HEK293 (cell line): ENCODE measurements at regions not wholly inside any gene's neighbourhood (a gene's known extent, or its start where the extent isn't known, plus 50 kb on each side); places are given as distances from the start of the nearest gene placed in this dataset.
A peak's percentile ranks its signal among the peaks of the same experiment; 100 is the strongest.

Experiments
- CTCF ChIA-PET: fragments of 350-600 bp; formaldehyde crosslinking; extraction: SDS; loops from one replicate; lab custom pipeline; 2021; ENCODE audit warnings: antibody characterized with exemption; lab: Yijun Ruan, JAX
- POLR2A ChIA-PET: fragments of 300-600 bp; formaldehyde crosslinking; extraction: SDS; loops from one replicate; lab custom pipeline; 2020; ENCODE audit warnings: antibody characterized with exemption, inconsistent platforms; lab: Yijun Ruan, JAX
- H3K27ac ChIP-seq: fragments of 200-500 bp; sonication (Bioruptor generic); 2 replicates; pipeline ENCODE4 v1.5.1; 2014; ENCODE audit warnings: low read depth, low read length, control low read depth, inconsistent platforms; ENCODE audit errors: extremely low read depth
- H3K36me3 ChIP-seq, 2 experiments: fragments of 200-500 bp in 1 of 2; sonication (Bioruptor generic) in 1 of 2; 1 replicate in 1 of 2; 2 replicates in 1 of 2; pipeline ENCODE4 v1.5.1; 2014 to 2017; ENCODE audit warnings: inconsistent platforms in 2 of 2, low read length in 2 of 2; ENCODE audit not compliant: control insufficient read depth in 2 of 2, insufficient read depth in 1 of 2
- H3K4me1 ChIP-seq: fragments of 200-500 bp; sonication (Bioruptor generic); 2 replicates; pipeline ENCODE4 v1.5.1; 2014; ENCODE audit warnings: mild to moderate bottlenecking, low read length, inconsistent platforms; ENCODE audit not compliant: control insufficient read depth, insufficient read depth
- H3K4me3 ChIP-seq: 2 replicates; pipeline ENCODE4 v1.5.1; 2011; ENCODE audit warnings: low read depth, mild to moderate bottlenecking, control low read depth, low read length, moderate library complexity
- H3K9me3 ChIP-seq: fragments of 200-500 bp; sonication (Bioruptor generic); 2 replicates; pipeline ENCODE4 v1.5.1; 2014; ENCODE audit warnings: low read depth, low read length, inconsistent platforms; ENCODE audit not compliant: control insufficient read depth, insufficient read depth
- BCL11B ChIP-seq: fragments of 450-650 bp; formaldehyde crosslinking; IDR thresholded peaks from 2 replicates; pipeline ENCODE4 v1.5.1; 2016; ENCODE audit warnings: low read depth, missing biosample characterization, missing genetic modification characterization
- REPIN1 ChIP-seq: fragments of 450-650 bp; formaldehyde crosslinking; IDR thresholded peaks from 2 replicates; pipeline ENCODE4 v1.5.1; 2017; ENCODE audit warnings: missing biosample characterization, missing genetic modification characterization, low read depth
- SP3 ChIP-seq: fragments of 450-650 bp; formaldehyde crosslinking; IDR thresholded peaks from 2 replicates; pipeline ENCODE4 v1.5.1; 2016; ENCODE audit warnings: missing biosample characterization, missing genetic modification characterization
- ZBTB21 ChIP-seq: fragments of 450-650 bp; formaldehyde crosslinking; IDR thresholded peaks from 2 replicates; pipeline ENCODE4 v1.5.1; 2017; ENCODE audit warnings: missing biosample characterization, missing genetic modification characterization
- ZFP69B ChIP-seq: fragments of 450-650 bp; formaldehyde crosslinking; IDR thresholded peaks from 2 replicates; pipeline ENCODE4 v1.5.1; 2016; ENCODE audit warnings: missing biosample characterization, missing genetic modification characterization
- ZNF138 ChIP-seq: fragments of 450-650 bp; formaldehyde crosslinking; IDR thresholded peaks from 2 replicates; pipeline ENCODE4 v1.5.1; 2016; ENCODE audit warnings: missing biosample characterization, missing genetic modification characterization, borderline replicate concordance
- ZNF140 ChIP-seq: fragments of 450-650 bp; formaldehyde crosslinking; IDR thresholded peaks from 2 replicates; pipeline ENCODE4 v1.5.1; 2016; ENCODE audit warnings: missing biosample characterization, missing genetic modification characterization
- ZNF155 ChIP-seq: fragments of 450-650 bp; formaldehyde crosslinking; IDR thresholded peaks from 2 replicates; pipeline ENCODE4 v1.5.1; 2016; ENCODE audit warnings: missing biosample characterization, missing genetic modification characterization
- ZNF169 ChIP-seq: fragments of 450-650 bp; formaldehyde crosslinking; IDR thresholded peaks from 2 replicates; pipeline ENCODE4 v1.5.1; 2016; ENCODE audit warnings: missing biosample characterization, missing genetic modification characterization
- ZNF2 ChIP-seq: fragments of 450-650 bp; formaldehyde crosslinking; IDR thresholded peaks from 2 replicates; pipeline ENCODE4 v1.5.1; 2016; ENCODE audit warnings: missing biosample characterization, missing genetic modification characterization
- ZNF274 ChIP-seq, 2 experiments: fragments of 200-500 bp in 1 of 2; fragments of 450-650 bp in 1 of 2; sonication (Bioruptor generic) in 1 of 2; formaldehyde crosslinking in 1 of 2; IDR thresholded peaks; 2 replicates each; pipeline versions ENCODE4 v1.5.1 to v1.6.1; 2014 to 2016; ENCODE audit warnings: borderline replicate concordance in 1 of 2, inconsistent platforms in 1 of 2, low read length in 1 of 2, missing biosample characterization in 1 of 2, missing genetic modification characterization in 1 of 2
- ZNF302 ChIP-seq: fragments of 450-650 bp; formaldehyde crosslinking; IDR thresholded peaks from 2 replicates; pipeline ENCODE4 v1.5.1; 2016; ENCODE audit warnings: missing biosample characterization, missing genetic modification characterization, low read depth
- ZNF473 ChIP-seq: fragments of 450-650 bp; formaldehyde crosslinking; IDR thresholded peaks from 2 replicates; pipeline ENCODE4 v1.5.1; 2017; ENCODE audit warnings: missing biosample characterization, missing genetic modification characterization
- ZNF596 ChIP-seq: fragments of 450-650 bp; IDR thresholded peaks from 2 replicates; pipeline ENCODE4 v1.5.0; 2018; ENCODE audit warnings: missing biosample characterization, mild to moderate bottlenecking, missing genetic modification characterization, moderate library complexity
- ZNF621 ChIP-seq: fragments of 450-650 bp; formaldehyde crosslinking; IDR thresholded peaks from 2 replicates; pipeline ENCODE4 v1.5.1; 2017; ENCODE audit warnings: missing biosample characterization, missing genetic modification characterization
- ZNF791 ChIP-seq: fragments of 450-650 bp; formaldehyde crosslinking; IDR thresholded peaks from 2 replicates; pipeline ENCODE4 v1.5.1; 2016; ENCODE audit warnings: missing biosample characterization, missing genetic modification characterization
- ZNF830 ChIP-seq: fragments of 450-650 bp; IDR thresholded peaks from 2 replicates; pipeline ENCODE4 v1.5.0; 2018; ENCODE audit warnings: missing biosample characterization, missing genetic modification characterization, low read depth, mild to moderate bottlenecking, moderate library complexity
- TF ChIP-seq, protein P1 (sequence below): fragments of 450-650 bp; formaldehyde crosslinking; IDR thresholded peaks from 2 replicates; pipeline ENCODE4 v1.5.1; 2016; ENCODE audit warnings: missing biosample characterization, missing genetic modification characterization
- TF ChIP-seq, protein P2 (sequence below): fragments of 450-650 bp; formaldehyde crosslinking; optimal IDR thresholded peaks from 2 replicates; pipeline ENCODE3; 2016; ENCODE audit warnings: missing biosample characterization, mild to moderate bottlenecking, missing genetic modification characterization
- TF ChIP-seq, protein P3 (sequence below): fragments of 450-650 bp; formaldehyde crosslinking; IDR thresholded peaks from 2 replicates; pipeline ENCODE4 v1.5.1; 2016; ENCODE audit warnings: missing biosample characterization, missing genetic modification characterization, borderline replicate concordance
- TF ChIP-seq, protein P4 (sequence below): IDR thresholded peaks from 2 replicates; pipeline ENCODE4 v1.6.1; 2011; ENCODE audit warnings: mild to moderate bottlenecking, low read depth, low read length, borderline replicate concordance

DNA sequence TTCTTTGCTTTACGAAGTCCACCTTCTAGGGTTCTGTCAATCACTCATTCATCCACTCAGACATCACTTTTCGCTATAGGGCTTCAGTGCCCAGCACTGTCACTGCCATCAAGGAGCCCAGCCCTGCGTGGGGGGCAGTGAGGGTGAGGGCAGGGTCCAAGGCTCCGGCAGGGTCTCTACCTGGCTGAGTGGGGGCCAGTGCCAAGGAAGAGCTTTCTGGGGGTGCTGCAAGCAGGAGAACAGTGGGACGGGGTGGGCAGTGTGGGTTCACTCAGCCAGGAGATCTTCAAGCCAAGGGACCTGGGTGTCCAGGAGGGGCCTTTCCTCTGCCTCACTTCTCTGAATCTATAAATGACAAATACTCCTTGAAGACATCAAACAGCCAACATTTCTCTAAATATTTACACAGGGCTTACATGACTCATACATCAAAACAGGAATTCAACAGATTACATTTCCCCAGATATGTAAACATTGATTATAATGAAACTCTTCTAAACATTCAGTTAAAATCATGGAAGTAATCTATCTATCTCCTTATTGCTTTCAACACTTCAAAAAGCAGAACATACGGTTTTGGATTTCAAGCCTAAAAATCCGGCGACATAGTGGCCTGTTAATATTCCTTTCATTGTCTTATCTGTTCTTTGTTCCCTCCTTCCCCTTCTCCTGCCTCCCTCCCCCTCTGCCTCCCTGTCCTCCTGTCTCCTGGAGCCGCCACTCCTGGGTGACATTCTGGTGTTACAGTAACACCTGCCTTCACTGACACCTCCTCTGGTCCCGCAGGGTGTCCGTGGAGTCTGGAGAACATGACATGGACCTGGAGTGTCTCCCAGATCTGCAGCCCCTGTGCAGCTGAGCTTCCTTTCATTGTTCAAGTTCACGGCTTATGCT lies 94.4 kb upstream of the ADRA2C start (continued):
- TF ChIP-seq ZNF621 (tag by site-specific recombination) (no peak), ZNF138 (tag by site-specific recombination) (no peak), ZFP69B (0 out of 2 replicates have a peak, but pooled peaks have one; percentile 33)
- TF ChIP-seq, all 188 proteins: peak for 14

DNA sequence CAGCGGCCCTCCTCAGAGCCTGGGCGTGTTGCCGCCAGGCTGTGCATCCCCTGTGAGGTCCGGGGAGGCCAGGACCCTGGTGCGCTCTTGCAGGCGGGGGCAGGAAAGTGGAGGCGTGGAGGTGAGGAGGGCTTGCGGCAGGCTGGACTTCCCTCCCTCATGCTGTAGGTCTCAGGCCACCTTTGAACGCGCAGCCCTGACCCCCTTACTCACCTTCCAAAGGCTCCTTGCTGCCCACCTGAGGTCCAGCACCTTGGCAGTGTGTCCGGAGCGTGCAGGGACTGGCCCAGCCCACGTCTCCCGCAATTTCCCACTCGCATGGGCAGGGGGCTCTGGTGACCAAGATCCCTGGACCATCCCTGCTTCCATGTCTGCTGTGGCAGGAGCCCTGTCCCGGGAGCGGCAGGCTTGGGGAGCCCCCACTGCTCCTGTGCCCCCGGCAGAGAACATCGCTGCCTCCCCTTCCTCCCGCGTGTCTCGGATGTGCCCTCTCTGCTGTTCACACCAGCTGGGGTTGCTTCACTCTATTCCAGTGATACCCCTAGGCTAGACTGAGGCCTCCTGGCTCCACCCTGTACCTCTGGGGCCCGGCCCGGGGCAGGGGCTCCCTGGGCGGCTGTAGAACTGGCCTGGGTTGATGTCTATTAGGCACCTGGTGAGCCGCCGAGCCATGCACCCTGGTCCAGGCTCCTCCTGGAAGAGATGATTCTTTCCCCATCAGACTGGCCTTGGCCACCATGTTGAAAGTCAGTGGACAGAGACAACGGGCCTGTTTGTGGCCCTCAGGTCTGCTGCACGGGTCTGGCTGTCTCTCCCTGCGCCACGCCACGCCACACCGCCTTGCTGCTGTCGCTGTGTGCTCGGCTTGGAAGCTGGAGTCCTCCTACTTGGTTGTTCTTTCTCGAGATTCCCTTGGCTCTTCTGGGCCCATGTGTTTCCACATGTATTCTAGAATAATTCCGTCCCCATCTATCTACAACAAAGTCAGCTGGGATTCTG lies 95.4 kb upstream of the ADRA2C start:
- Histone ChIP-seq H3K36me3 (no peaks in the 10 kb centered on the region), H3K27ac (no peak overlapping the region), H3K4me3 (no peak overlapping the region), H3K4me1 (no peaks in the 10 kb centered on the region), H3K9me3 (no peaks in the 10 kb centered on the region)
- CTCF ChIA-PET: no interaction called here
- POLR2A ChIA-PET: no interaction called here
- TF ChIP-seq ZNF169 (no peak), ZNF830 (tag by site-specific recombination) (no peak), ZNF140 (no peak), ZNF791 (tag by site-specific recombination) (no peak), SP3 (tag by site-specific recombination) (no peak), REPIN1 (tag by site-specific recombination) (no peak), ZNF473 (no peak), ZNF2 (tag by site-specific recombination) (no peak), ZNF155 (tag by site-specific recombination) (no peak), ZNF274 (IDR thresholded peaks at IDR 0.05; ENCODE audit: low read length) (no peak), ZNF274 (tag by site-specific recombination; IDR thresholded peaks at IDR 0.05; ENCODE audit: borderline replicate concordance) (no peak), BCL11B (no peak), ZNF596 (tag by site-specific recombination) (no peak), ZFP69B (no peak), ZNF302 (tag by site-specific recombination) (no peak), ZBTB21 (tag by site-specific recombination) (no peak)
- TF ChIP-seq, protein P1, sequence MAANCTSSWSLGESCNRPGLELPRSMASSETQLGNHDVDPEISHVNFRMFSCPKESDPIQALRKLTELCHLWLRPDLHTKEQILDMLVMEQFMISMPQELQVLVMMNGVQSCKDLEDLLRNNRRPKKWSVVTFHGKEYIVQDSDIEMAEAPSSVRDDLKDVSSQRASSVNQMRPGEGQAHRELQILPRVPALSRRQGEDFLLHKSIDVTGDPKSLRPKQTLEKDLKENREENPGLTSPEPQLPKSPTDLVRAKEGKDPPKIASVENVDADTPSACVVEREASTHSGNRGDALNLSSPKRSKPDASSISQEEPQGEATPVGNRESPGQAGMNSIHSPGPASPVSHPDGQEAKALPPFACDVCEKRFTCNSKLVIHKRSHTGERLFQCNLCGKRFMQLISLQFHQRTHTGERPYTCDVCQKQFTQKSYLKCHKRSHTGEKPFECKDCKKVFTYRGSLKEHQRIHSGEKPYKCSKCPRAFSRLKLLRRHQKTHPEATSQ: no peak
- TF ChIP-seq, protein P2, sequence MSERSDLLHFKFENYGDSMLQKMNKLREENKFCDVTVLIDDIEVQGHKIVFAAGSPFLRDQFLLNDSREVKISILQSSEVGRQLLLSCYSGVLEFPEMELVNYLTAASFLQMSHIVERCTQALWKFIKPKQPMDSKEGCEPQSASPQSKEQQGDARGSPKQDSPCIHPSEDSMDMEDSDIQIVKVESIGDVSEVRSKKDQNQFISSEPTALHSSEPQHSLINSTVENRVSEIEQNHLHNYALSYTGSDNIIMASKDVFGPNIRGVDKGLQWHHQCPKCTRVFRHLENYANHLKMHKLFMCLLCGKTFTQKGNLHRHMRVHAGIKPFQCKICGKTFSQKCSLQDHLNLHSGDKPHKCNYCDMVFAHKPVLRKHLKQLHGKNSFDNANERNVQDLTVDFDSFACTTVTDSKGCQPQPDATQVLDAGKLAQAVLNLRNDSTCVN (tag by site-specific recombination): no peak
- TF ChIP-seq, protein P3, sequence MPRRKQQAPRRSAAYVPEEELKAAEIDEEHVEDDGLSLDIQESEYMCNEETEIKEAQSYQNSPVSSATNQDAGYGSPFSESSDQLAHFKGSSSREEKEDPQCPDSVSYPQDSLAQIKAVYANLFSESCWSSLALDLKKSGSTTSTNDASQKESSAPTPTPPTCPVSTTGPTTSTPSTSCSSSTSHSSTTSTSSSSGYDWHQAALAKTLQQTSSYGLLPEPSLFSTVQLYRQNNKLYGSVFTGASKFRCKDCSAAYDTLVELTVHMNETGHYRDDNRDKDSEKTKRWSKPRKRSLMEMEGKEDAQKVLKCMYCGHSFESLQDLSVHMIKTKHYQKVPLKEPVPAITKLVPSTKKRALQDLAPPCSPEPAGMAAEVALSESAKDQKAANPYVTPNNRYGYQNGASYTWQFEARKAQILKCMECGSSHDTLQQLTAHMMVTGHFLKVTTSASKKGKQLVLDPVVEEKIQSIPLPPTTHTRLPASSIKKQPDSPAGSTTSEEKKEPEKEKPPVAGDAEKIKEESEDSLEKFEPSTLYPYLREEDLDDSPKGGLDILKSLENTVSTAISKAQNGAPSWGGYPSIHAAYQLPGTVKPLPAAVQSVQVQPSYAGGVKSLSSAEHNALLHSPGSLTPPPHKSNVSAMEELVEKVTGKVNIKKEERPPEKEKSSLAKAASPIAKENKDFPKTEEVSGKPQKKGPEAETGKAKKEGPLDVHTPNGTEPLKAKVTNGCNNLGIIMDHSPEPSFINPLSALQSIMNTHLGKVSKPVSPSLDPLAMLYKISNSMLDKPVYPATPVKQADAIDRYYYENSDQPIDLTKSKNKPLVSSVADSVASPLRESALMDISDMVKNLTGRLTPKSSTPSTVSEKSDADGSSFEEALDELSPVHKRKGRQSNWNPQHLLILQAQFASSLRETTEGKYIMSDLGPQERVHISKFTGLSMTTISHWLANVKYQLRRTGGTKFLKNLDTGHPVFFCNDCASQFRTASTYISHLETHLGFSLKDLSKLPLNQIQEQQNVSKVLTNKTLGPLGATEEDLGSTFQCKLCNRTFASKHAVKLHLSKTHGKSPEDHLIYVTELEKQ: no peak
- TF ChIP-seq, protein P4, sequence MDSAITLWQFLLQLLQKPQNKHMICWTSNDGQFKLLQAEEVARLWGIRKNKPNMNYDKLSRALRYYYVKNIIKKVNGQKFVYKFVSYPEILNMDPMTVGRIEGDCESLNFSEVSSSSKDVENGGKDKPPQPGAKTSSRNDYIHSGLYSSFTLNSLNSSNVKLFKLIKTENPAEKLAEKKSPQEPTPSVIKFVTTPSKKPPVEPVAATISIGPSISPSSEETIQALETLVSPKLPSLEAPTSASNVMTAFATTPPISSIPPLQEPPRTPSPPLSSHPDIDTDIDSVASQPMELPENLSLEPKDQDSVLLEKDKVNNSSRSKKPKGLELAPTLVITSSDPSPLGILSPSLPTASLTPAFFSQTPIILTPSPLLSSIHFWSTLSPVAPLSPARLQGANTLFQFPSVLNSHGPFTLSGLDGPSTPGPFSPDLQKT: no peak
